ENCODE measurements at regions not wholly inside any gene's neighbourhood (a gene's known extent, or its start where the extent isn't known, plus 50 kb on each side); places are given as distances from the start of the nearest gene placed in this dataset.
"Not testable (repeated sequence)": the region's sequence is repeated elsewhere in the genome, so short reads cannot be mapped to it uniquely, and the experiment has no call there.

- DNase-seq: no peak
Observed at GRCh38 chr9:1115370-1115769, 65.2 kb downstream of the DMRT2 start.

GRCh38 chr9:1117439-1117838, 67.3 kb downstream of the DMRT2 start:
- DNase-seq: no peak

- DNase-seq: no peak
Observed at GRCh38 chr9:1120500-1121165, 70.5 kb downstream of the DMRT2 start.

- no peak for DNase-seq
Observed at GRCh38 chr9:1125741-1126140, 75.6 kb downstream of the DMRT2 start.

- no peak for DNase-seq
Observed at GRCh38 chr9:1128046-1128445, 77.9 kb downstream of the DMRT2 start.

- no peak for DNase-seq
Observed at GRCh38 chr9:1129382-1129781, 79.2 kb downstream of the DMRT2 start.

GRCh38 chr9:1140057-1140456, 89.9 kb downstream of the DMRT2 start:
- no peak for DNase-seq

- no peak for DNase-seq
Observed at GRCh38 chr9:1151691-1152090, 101.5 kb downstream of the DMRT2 start.

GRCh38 chr9:1152171-1152570, 102.0 kb downstream of the DMRT2 start:
- DNase-seq: no peak

- DNase-seq: no peak
Observed at GRCh38 chr9:1154739-1155138, 104.6 kb downstream of the DMRT2 start.

- no peak for DNase-seq
Observed at GRCh38 chr9:1155602-1156001, 105.4 kb downstream of the DMRT2 start.

- DNase-seq: no peak
Observed at GRCh38 chr9:1156794-1157550, 106.8 kb downstream of the DMRT2 start.

GRCh38 chr9:1157836-1158235, 107.7 kb downstream of the DMRT2 start:
- DNase-seq: no peak

- no peak for DNase-seq
Observed at GRCh38 chr9:1170918-1171317, 120.8 kb downstream of the DMRT2 start.

- DNase-seq: no peak
Observed at GRCh38 chr9:1171546-1171945, 121.4 kb downstream of the DMRT2 start.

- DNase-seq: no peak
Observed at GRCh38 chr9:1173211-1173610, 123.1 kb downstream of the DMRT2 start.

GRCh38 chr9:1173993-1174392, 123.8 kb downstream of the DMRT2 start:
- DNase-seq: no peak

- DNase-seq: no peak
Observed at GRCh38 chr9:1179366-1179765, 129.2 kb downstream of the DMRT2 start.

- no peak for DNase-seq
Observed at GRCh38 chr9:1184146-1184545, 134.0 kb downstream of the DMRT2 start.

- not testable (repeated sequence) for DNase-seq
Observed at GRCh38 chr9:1187137-1187536, 137.0 kb downstream of the DMRT2 start.

GRCh38 chr9:1195636-1196035, 145.5 kb downstream of the DMRT2 start:
- not testable (repeated sequence) for DNase-seq

- DNase-seq: no peak
Observed at GRCh38 chr9:1198085-1198484, 147.9 kb downstream of the DMRT2 start.

GRCh38 chr9:1200847-1201251, 150.7 kb downstream of the DMRT2 start:
- DNase-seq: no peak

- DNase-seq: no peak
Observed at GRCh38 chr9:1201262-1201661, 151.1 kb downstream of the DMRT2 start.

GRCh38 chr9:1201901-1202300, 151.7 kb downstream of the DMRT2 start:
- DNase-seq: no peak
